ENCODE measurements at regions not wholly inside any gene's neighbourhood (a gene's known extent, or its start where the extent isn't known, plus 50 kb on each side); places are given as distances from the start of the nearest gene placed in this dataset.

- Histone ChIP-seq H3K4me3 (ENCODE audit: low read length) (no peak overlapping the region), H2AFZ (ENCODE audit: low read depth, low read length) (no peak overlapping the region), H3K27ac (ENCODE audit: low read length) (no peak overlapping the region), H3K27me3 (ENCODE audit: insufficient read depth, low read depth, low read length) (no peaks in the 10 kb centered on the region), H3K4me2 (ENCODE audit: low read length) (no peak overlapping the region), H4K20me1 (ENCODE audit: insufficient read depth) (no peaks in the 10 kb centered on the region), H3K36me3 (ENCODE audit: insufficient read depth, low read length) (no peaks in the 10 kb centered on the region), H3F3A (ENCODE audit: insufficient read depth, low read length, poor library complexity, severe bottlenecking) (no peaks in the 10 kb centered on the region), H3K9me2 (ENCODE audit: insufficient read depth, low read length) (no peaks in the 10 kb centered on the region), H3K9ac (ENCODE audit: low read length) (no peak overlapping the region), H3K9me3 (ENCODE audit: low read length) (no peaks in the 10 kb centered on the region), H3K79me2 (replicated peaks; ENCODE audit: insufficient read depth, low read length) (no peaks in the 10 kb centered on the region)
- TF ChIP-seq RAD21 (conservative IDR thresholded peaks at IDR 0.05) (no peak), EP300 (conservative IDR thresholded peaks at IDR 0.05; ENCODE audit: poor library complexity, severe bottlenecking) (no peak), REST (IDR thresholded peaks at IDR 0.05; ENCODE audit: borderline replicate concordance) (no peak), MXI1 (conservative IDR thresholded peaks at IDR 0.05; ENCODE audit: poor library complexity, severe bottlenecking) (no peak), POLR2AphosphoS5 (IDR thresholded peaks at IDR 0.05) (no peak), SMC3 (conservative IDR thresholded peaks at IDR 0.05; ENCODE audit: poor library complexity) (no peak), EZH2 (IDR thresholded peaks at IDR 0.05; ENCODE audit: borderline replicate concordance, insufficient read depth, low read length, poor library complexity, severe bottlenecking) (no peak), TAF1 (IDR thresholded peaks at IDR 0.05; ENCODE audit: low read depth) (no peak), CTCF (IDR thresholded peaks at IDR 0.05; ENCODE audit: poor library complexity, severe bottlenecking) (no peak)
These were observed 1197.7 kb downstream of the C4orf33 start for GRCh38 chr4:130293692-130294091.

GRCh38 chr4:130296448-130296847, 1200.5 kb downstream of the C4orf33 start:
- no peak overlapping the region for H3K4me3 ChIP-seq (ENCODE audit: low read length)
- H3K27ac ChIP-seq (ENCODE audit: low read length) = no peak overlapping the region
- peaks cover 5% of the 10 kb centered on the region for H3K9me3 ChIP-seq (ENCODE audit: low read length)
- H4K20me1 ChIP-seq (ENCODE audit: insufficient read depth) = no peaks in the 10 kb centered on the region
- H2AFZ ChIP-seq (ENCODE audit: low read depth, low read length) = no peak overlapping the region
- no peaks in the 10 kb centered on the region for H3K79me2 ChIP-seq (replicated peaks; ENCODE audit: insufficient read depth, low read length)
- H3K27me3 ChIP-seq (ENCODE audit: insufficient read depth, low read depth, low read length) = no peaks in the 10 kb centered on the region
- H3K4me2 ChIP-seq (ENCODE audit: low read length) = no peak overlapping the region
- no peak overlapping the region for H3K9ac ChIP-seq (ENCODE audit: low read length)
- no peaks in the 10 kb centered on the region for H3K36me3 ChIP-seq (ENCODE audit: insufficient read depth, low read length)
- H3K9me2 ChIP-seq (ENCODE audit: insufficient read depth, low read length) = no peaks in the 10 kb centered on the region
- TF ChIP-seq EP300 (conservative IDR thresholded peaks at IDR 0.05; ENCODE audit: poor library complexity, severe bottlenecking) (no peak), EZH2 (IDR thresholded peaks at IDR 0.05; ENCODE audit: borderline replicate concordance, insufficient read depth, low read length, poor library complexity, severe bottlenecking) (no peak), RAD21 (conservative IDR thresholded peaks at IDR 0.05) (no peak), TAF1 (IDR thresholded peaks at IDR 0.05; ENCODE audit: low read depth) (no peak), SMC3 (conservative IDR thresholded peaks at IDR 0.05; ENCODE audit: poor library complexity) (no peak), MXI1 (conservative IDR thresholded peaks at IDR 0.05; ENCODE audit: poor library complexity, severe bottlenecking) (no peak), CTCF (IDR thresholded peaks at IDR 0.05; ENCODE audit: poor library complexity, severe bottlenecking) (no peak), REST (IDR thresholded peaks at IDR 0.05; ENCODE audit: borderline replicate concordance) (no peak), POLR2AphosphoS5 (IDR thresholded peaks at IDR 0.05) (no peak)
- H3F3A ChIP-seq (ENCODE audit: insufficient read depth, low read length, poor library complexity, severe bottlenecking) = no peaks in the 10 kb centered on the region

Measured in neural cell (in vitro differentiated cells).